22Rv1 (cell line): ENCODE measurements at regions not wholly inside any gene's neighbourhood (a gene's known extent, or its start where the extent isn't known, plus 50 kb on each side); places are given as distances from the start of the nearest gene placed in this dataset.

Experiments
- CTCF ChIP-seq: fragments of 450-650 bp; IDR thresholded peaks from 2 replicates; pipeline ENCODE4 v1.5.1; 2017; ENCODE audit warnings: mild to moderate bottlenecking
- ZFX ChIP-seq: fragments of 450-650 bp; IDR thresholded peaks from 2 replicates; pipeline ENCODE4 v1.6.1; 2017; ENCODE audit warnings: antibody characterized with exemption, borderline replicate concordance

- TF ChIP-seq CTCF, result no peak
- no peak for TF ChIP-seq ZFX
Observed at GRCh38 chr13:59047546-59047945, 1116.2 kb downstream of the DIAPH3 start.
